Neural cell (in vitro differentiated cells): ENCODE measurements at regions not wholly inside any gene's neighbourhood (a gene's known extent, or its start where the extent isn't known, plus 50 kb on each side); places are given as distances from the start of the nearest gene placed in this dataset.
A peak's percentile ranks its signal among the peaks of the same experiment; 100 is the strongest.

Source experiments
- H2AFZ ChIP-seq: fragments of 200-600, 300-800 bp; sonication (generic), shearing (Covaris generic); 2 replicates; pipeline ENCODE4 v1.6.0; 2014; ENCODE audit warnings: low read depth, mild to moderate bottlenecking, antibody characterized with exemption, low read length, moderate library complexity
- H3F3A ChIP-seq: fragments of 200-600 bp; shearing (Covaris generic); 2 replicates; pipeline ENCODE4 v1.6.1; 2016; ENCODE audit warnings: mild to moderate bottlenecking, moderate library complexity, mixed read lengths, antibody characterized with exemption, low read length; ENCODE audit not compliant: insufficient read depth, poor library complexity, severe bottlenecking
- H3K27ac ChIP-seq: fragments of 200-600, 300-800 bp; sonication (generic), shearing (Covaris generic); 2 replicates; pipeline ENCODE4 v1.5.1; 2014; ENCODE audit warnings: mild to moderate bottlenecking, low read length, moderate library complexity
- H3K27me3 ChIP-seq: fragments of 300-800, 200-600 bp; sonication (generic), shearing (Covaris generic); 2 replicates; pipeline ENCODE4 v1.6.0; 2014; ENCODE audit warnings: mild to moderate bottlenecking, low read depth, low read length, moderate library complexity; ENCODE audit not compliant: insufficient read depth
- H3K36me3 ChIP-seq: fragments of 300-800, 200-600 bp; sonication (generic), shearing (Covaris generic); 2 replicates; pipeline ENCODE4 v1.5.1; 2014; ENCODE audit warnings: mild to moderate bottlenecking, antibody characterized with exemption, low read length, moderate library complexity; ENCODE audit not compliant: insufficient read depth
- H3K4me2 ChIP-seq: fragments of 300-800, 200-600 bp; sonication (generic), shearing (Covaris generic); 2 replicates; pipeline ENCODE4 v1.6.0; 2014; ENCODE audit warnings: mild to moderate bottlenecking, low read length
- H3K4me3 ChIP-seq: fragments of 300-800, 200-600 bp; sonication (generic), shearing (Covaris generic); 2 replicates; pipeline ENCODE4 v1.5.1; 2014; ENCODE audit warnings: mild to moderate bottlenecking, low read length, moderate library complexity
- H3K79me2 ChIP-seq: fragments of 200-600 bp; shearing (Covaris generic); replicated peaks from 2 replicates; pipeline ENCODE4 v1.6.0; 2014; ENCODE audit warnings: mild to moderate bottlenecking, low read length, moderate library complexity; ENCODE audit not compliant: insufficient read depth
- H3K9ac ChIP-seq: fragments of 300-800, 200-600 bp; sonication (generic), shearing (Covaris generic); 2 replicates; pipeline ENCODE4 v1.6.1; 2016; ENCODE audit warnings: mild to moderate bottlenecking, low read length, mixed read lengths
- H3K9me2 ChIP-seq: fragments of 200-600 bp; shearing (Covaris generic); 2 replicates; pipeline ENCODE4 v1.6.1; 2016; ENCODE audit warnings: mild to moderate bottlenecking, low read length, mixed read lengths; ENCODE audit not compliant: insufficient read depth
- H3K9me3 ChIP-seq: fragments of 200-600, 300-800 bp; sonication (generic), shearing (Covaris generic); 2 replicates; pipeline ENCODE4 v1.6.1; 2016; ENCODE audit warnings: mild to moderate bottlenecking, mixed run types, low read length, moderate library complexity, mixed read lengths
- H4K20me1 ChIP-seq: fragments of 200-600 bp; shearing (Covaris generic); 2 replicates; pipeline ENCODE4 v1.6.1; 2016; ENCODE audit warnings: mild to moderate bottlenecking, mixed run types; ENCODE audit not compliant: insufficient read depth
- EP300 ChIP-seq: fragments of 450-650 bp; conservative IDR thresholded peaks from 2 replicates; pipeline ENCODE4 v1.6.1; 2014; ENCODE audit warnings: antibody characterized with exemption, mild to moderate bottlenecking, moderate library complexity; ENCODE audit not compliant: poor library complexity, severe bottlenecking
- EZH2 ChIP-seq: fragments of 200-600, 300-800 bp; shearing (Covaris generic), sonication (generic); IDR thresholded peaks from 2 replicates; pipeline ENCODE4 v1.6.1; 2014; ENCODE audit warnings: antibody characterized with exemption, low read length, borderline replicate concordance, mild to moderate bottlenecking; ENCODE audit not compliant: insufficient read depth, poor library complexity, severe bottlenecking
- MXI1 ChIP-seq: fragments of 450-650 bp; conservative IDR thresholded peaks from 2 replicates; pipeline ENCODE4 v1.6.1; 2014; ENCODE audit warnings: antibody characterized with exemption, mild to moderate bottlenecking; ENCODE audit not compliant: poor library complexity, severe bottlenecking
- POLR2AphosphoS5 ChIP-seq: IDR thresholded peaks from 2 replicates; pipeline ENCODE4 v1.6.1; 2012
- RAD21 ChIP-seq: fragments of 450-650 bp; conservative IDR thresholded peaks from 2 replicates; pipeline ENCODE4 v1.6.1; 2014; ENCODE audit warnings: antibody characterized with exemption, mild to moderate bottlenecking, moderate library complexity
- SMC3 ChIP-seq: fragments of 450-650 bp; conservative IDR thresholded peaks from 2 replicates; pipeline ENCODE4 v1.6.1; 2014; ENCODE audit warnings: antibody characterized with exemption, mild to moderate bottlenecking, moderate library complexity; ENCODE audit not compliant: poor library complexity
- TAF1 ChIP-seq: IDR thresholded peaks from 2 replicates; pipeline ENCODE4 v1.6.1; 2012; ENCODE audit warnings: low read depth
- TF ChIP-seq, protein P1 (sequence below): fragments of 450-650 bp; IDR thresholded peaks from 2 replicates; pipeline ENCODE4 v1.5.1; 2014; ENCODE audit warnings: antibody characterized with exemption, mild to moderate bottlenecking, moderate library complexity; ENCODE audit not compliant: poor library complexity, severe bottlenecking
- TF ChIP-seq, protein P2 (sequence below): IDR thresholded peaks from 2 replicates; pipeline ENCODE4 v1.6.1; 2012; ENCODE audit warnings: borderline replicate concordance

GRCh38 chr18:29104227-29104626, 927.3 kb upstream of the CDH2 start:
- TF ChIP-seq EP300 (no peak), POLR2AphosphoS5 (no peak)

GRCh38 chr18:29096079-29096770, 919.3 kb upstream of the CDH2 start:
- Histone ChIP-seq H3K79me2 (no peaks in the 10 kb centered on the region), H3K27ac (no peak overlapping the region), H2AFZ (no peak overlapping the region), H4K20me1 (no peaks in the 10 kb centered on the region), H3K9me2 (no peaks in the 10 kb centered on the region), H3K9ac (no peak overlapping the region), H3K9me3 (no peaks in the 10 kb centered on the region), H3K4me3 (no peak overlapping the region), H3K27me3 (no peaks in the 10 kb centered on the region), H3F3A (no peaks in the 10 kb centered on the region), H3K36me3 (no peaks in the 10 kb centered on the region), H3K4me2 (no peak overlapping the region)
- TF ChIP-seq, protein P1, sequence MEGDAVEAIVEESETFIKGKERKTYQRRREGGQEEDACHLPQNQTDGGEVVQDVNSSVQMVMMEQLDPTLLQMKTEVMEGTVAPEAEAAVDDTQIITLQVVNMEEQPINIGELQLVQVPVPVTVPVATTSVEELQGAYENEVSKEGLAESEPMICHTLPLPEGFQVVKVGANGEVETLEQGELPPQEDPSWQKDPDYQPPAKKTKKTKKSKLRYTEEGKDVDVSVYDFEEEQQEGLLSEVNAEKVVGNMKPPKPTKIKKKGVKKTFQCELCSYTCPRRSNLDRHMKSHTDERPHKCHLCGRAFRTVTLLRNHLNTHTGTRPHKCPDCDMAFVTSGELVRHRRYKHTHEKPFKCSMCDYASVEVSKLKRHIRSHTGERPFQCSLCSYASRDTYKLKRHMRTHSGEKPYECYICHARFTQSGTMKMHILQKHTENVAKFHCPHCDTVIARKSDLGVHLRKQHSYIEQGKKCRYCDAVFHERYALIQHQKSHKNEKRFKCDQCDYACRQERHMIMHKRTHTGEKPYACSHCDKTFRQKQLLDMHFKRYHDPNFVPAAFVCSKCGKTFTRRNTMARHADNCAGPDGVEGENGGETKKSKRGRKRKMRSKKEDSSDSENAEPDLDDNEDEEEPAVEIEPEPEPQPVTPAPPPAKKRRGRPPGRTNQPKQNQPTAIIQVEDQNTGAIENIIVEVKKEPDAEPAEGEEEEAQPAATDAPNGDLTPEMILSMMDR = no peak
- no peak for TF ChIP-seq EP300

More at GRCh38 chr18:29104227-29104626, 927.3 kb upstream of the CDH2 start:
- Histone ChIP-seq H3K9ac (no peak overlapping the region), H3K4me2 (no peak overlapping the region), H3K4me3 (no peak overlapping the region), H2AFZ (no peak overlapping the region), H3K27ac (peak overlapping the region; percentile 58), H3F3A (no peaks in the 10 kb centered on the region), H3K79me2 (no peaks in the 10 kb centered on the region), H3K27me3 (no peaks in the 10 kb centered on the region), H3K9me3 (no peaks in the 10 kb centered on the region), H3K9me2 (no peaks in the 10 kb centered on the region), H3K36me3 (no peaks in the 10 kb centered on the region), H4K20me1 (no peaks in the 10 kb centered on the region)

GRCh38 chr18:29087616-29088246, 910.8 kb upstream of the CDH2 start:
- H3K4me3 ChIP-seq = no peak overlapping the region
- no peak overlapping the region for H3K9ac ChIP-seq
- H3K27ac ChIP-seq = no peak overlapping the region
- H3K9me3 ChIP-seq = no peaks in the 10 kb centered on the region
- TF ChIP-seq, protein P2, sequence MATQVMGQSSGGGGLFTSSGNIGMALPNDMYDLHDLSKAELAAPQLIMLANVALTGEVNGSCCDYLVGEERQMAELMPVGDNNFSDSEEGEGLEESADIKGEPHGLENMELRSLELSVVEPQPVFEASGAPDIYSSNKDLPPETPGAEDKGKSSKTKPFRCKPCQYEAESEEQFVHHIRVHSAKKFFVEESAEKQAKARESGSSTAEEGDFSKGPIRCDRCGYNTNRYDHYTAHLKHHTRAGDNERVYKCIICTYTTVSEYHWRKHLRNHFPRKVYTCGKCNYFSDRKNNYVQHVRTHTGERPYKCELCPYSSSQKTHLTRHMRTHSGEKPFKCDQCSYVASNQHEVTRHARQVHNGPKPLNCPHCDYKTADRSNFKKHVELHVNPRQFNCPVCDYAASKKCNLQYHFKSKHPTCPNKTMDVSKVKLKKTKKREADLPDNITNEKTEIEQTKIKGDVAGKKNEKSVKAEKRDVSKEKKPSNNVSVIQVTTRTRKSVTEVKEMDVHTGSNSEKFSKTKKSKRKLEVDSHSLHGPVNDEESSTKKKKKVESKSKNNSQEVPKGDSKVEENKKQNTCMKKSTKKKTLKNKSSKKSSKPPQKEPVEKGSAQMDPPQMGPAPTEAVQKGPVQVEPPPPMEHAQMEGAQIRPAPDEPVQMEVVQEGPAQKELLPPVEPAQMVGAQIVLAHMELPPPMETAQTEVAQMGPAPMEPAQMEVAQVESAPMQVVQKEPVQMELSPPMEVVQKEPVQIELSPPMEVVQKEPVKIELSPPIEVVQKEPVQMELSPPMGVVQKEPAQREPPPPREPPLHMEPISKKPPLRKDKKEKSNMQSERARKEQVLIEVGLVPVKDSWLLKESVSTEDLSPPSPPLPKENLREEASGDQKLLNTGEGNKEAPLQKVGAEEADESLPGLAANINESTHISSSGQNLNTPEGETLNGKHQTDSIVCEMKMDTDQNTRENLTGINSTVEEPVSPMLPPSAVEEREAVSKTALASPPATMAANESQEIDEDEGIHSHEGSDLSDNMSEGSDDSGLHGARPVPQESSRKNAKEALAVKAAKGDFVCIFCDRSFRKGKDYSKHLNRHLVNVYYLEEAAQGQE = no peak
- TF ChIP-seq EZH2 (no peak), SMC3 (no peak), EP300 (no peak), MXI1 (no peak), TAF1 (no peak), POLR2AphosphoS5 (no peak), RAD21 (no peak)
- TF ChIP-seq, protein P1 = no peak
- H3K36me3 ChIP-seq = no peaks in the 10 kb centered on the region
- no peaks in the 10 kb centered on the region for H3K27me3 ChIP-seq
- H2AFZ ChIP-seq = no peak overlapping the region
- H4K20me1 ChIP-seq = no peaks in the 10 kb centered on the region
- no peaks in the 10 kb centered on the region for H3K79me2 ChIP-seq
- no peaks in the 10 kb centered on the region for H3F3A ChIP-seq
- H3K4me2 ChIP-seq = no peak overlapping the region
- H3K9me2 ChIP-seq = no peaks in the 10 kb centered on the region
